ENCODE measurements at regions not wholly inside any gene's neighbourhood (a gene's known extent, or its start where the extent isn't known, plus 50 kb on each side); places are given as distances from the start of the nearest gene placed in this dataset.

DNA sequence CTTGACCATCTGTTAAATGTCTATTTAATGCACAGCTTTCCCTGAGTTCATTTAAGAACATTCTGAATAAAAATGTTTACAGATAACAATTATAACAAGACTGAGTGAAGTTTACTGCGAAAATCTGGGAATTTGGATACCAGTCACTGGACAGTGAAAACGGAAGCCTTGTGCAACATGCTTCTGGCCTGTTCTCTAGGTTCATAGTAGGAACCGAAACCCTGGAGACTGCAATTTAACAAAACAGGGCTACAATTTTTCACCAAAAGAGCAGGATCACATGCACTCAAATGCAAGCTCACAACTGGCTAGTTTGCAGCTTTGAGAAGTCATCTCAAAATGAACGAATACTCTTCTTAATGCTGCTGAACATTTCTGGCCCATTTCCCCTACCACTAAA, 435.9 kb downstream of the NR2F2 start:
- no peak overlapping the region for H3K4me3 Mint-ChIP-seq
- no peaks in the 10 kb centered on the region for H3K9me3 Mint-ChIP-seq
- DNase-seq: no peak
- ATAC-seq: no peak
- no peaks in the 10 kb centered on the region for H3K27me3 Mint-ChIP-seq
- H3K4me1 Mint-ChIP-seq: no peaks in the 10 kb centered on the region
- H3K27ac Mint-ChIP-seq: no peak overlapping the region

DNA sequence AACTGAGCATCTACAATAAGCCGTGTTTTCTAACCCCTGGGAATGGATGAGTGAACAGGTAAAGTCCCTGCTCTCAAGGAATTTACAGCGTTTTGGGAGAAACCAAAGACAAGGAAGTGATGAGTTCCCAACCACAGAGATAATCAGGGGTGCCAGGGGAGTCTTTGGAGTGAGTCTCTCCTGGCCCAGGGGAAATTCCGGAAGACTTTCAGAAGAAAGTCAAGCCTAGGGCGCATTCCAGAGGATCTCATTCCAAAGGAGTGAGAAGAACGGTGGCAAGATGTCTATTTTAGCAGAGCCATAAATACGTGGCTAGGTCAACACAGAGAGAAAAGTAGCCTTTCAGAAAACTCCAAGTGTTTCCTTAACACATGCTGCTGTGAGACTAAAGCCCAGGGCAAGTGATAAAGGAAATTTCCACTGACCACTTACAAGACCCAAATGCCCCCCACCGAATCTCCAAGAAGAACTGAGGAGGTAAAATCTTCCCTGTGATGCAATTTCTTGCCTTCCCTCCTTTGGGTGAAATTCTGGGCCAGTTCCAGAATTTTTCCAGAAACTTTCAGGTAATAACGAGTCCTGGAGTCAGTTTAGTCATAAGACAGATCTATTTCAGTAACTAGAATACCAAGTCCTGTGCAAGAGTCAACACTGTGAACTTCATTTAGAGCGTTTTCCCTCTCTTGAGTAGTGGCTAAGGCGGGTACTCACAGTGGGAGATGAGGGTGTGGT, 437.4 kb downstream of the NR2F2 start:
- ATAC-seq (no peak), DNase-seq (no peak)
- Mint-ChIP-seq H3K27me3 (no peaks in the 10 kb centered on the region), H3K9me3 (peaks cover 0 to 3% of the 10 kb centered on the region in 2 donors), H3K27ac (no peak overlapping the region), H3K4me3 (no peak overlapping the region), H3K4me1 (no peaks in the 10 kb centered on the region)

GRCh38 chr15:96768435-96768789, 437.9 kb downstream of the NR2F2 start:
- no peaks in the 10 kb centered on the region for H3K4me1 Mint-ChIP-seq
- DNase-seq (no peak), ATAC-seq (no peak)
- H3K9me3 Mint-ChIP-seq: peaks cover 0 to 6% of the 10 kb centered on the region in 2 donors
- H3K4me3 Mint-ChIP-seq: no peak overlapping the region
- no peak overlapping the region for H3K27ac Mint-ChIP-seq
- no peaks in the 10 kb centered on the region for H3K27me3 Mint-ChIP-seq

GRCh38 chr15:96771035-96771434, 440.5 kb downstream of the NR2F2 start:
- Mint-ChIP-seq H3K27ac (no peak overlapping the region), H3K4me3 (no peak overlapping the region), H3K9me3 (peaks cover 0 to 13% of the 10 kb centered on the region in 2 donors), H3K27me3 (no peaks in the 10 kb centered on the region), H3K4me1 (no peaks in the 10 kb centered on the region)
- no peak for ATAC-seq
- DNase-seq: no peak

- DNase-seq: no peak
- Mint-ChIP-seq H3K27ac (no peak overlapping the region), H3K27me3 (no peaks in the 10 kb centered on the region), H3K4me3 (no peak overlapping the region), H3K9me3 (peaks cover 0 to 13% of the 10 kb centered on the region in 2 donors), H3K4me1 (no peaks in the 10 kb centered on the region)
- ATAC-seq: no peak
Observed at GRCh38 chr15:96774216-96774615, 443.7 kb downstream of the NR2F2 start.

DNA sequence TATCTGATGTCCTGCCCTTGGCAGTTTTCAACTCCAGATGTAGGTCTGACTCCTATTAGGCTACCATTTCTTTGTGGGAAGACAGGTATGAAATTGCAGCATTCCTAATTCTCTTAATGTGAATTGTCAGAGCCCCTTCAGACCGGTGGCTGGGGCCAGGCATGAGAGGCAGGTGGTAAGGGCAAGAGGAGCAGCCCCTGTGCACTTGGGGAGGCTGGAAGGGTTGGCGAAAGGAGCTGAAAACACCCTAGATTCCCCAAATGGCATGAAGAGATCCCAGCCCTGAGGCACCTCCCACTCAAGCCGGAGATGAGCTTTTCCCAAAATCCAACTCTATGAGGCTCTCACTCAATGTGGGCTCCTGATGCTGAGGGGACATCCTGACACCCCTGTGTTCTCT, 453.2 kb downstream of the NR2F2 start:
- Mint-ChIP-seq H3K9me3 (peaks cover 14 to 15% of the 10 kb centered on the region in 2 donors), H3K4me1 (no peaks in the 10 kb centered on the region), H3K27ac (no peak overlapping the region), H3K27me3 (peaks cover 14% of the 10 kb centered on the region), H3K4me3 (no peak overlapping the region)
- DNase-seq (no peak), ATAC-seq (no peak)

DNA sequence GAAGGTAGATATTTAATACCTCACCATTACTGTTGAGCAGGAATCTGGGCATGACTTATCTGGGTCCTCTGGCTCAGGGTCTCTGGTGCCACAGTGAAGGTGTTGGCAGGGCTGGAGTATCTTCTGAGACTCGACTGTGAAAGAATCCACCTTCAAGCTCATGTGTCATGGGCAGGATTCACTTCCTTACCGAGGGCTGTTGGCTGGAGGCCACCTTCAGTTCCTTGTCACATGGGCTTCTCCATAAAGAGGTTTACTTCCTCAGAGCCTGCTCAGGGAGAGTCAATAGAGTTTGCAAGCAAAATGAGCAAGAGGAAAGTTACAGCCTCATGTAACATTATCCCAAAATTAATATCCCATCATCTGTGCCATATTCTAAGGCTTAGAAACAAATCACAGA, 459.5 kb downstream of the NR2F2 start:
- Mint-ChIP-seq H3K9me3 (peaks cover 4 to 8% of the 10 kb centered on the region in 2 donors), H3K4me1 (no peaks in the 10 kb centered on the region), H3K4me3 (no peak overlapping the region), H3K27me3 (peaks cover 7% of the 10 kb centered on the region), H3K27ac (no peak overlapping the region)
- DNase-seq: no peak
- no peak for ATAC-seq

- Mint-ChIP-seq H3K27me3 (peaks cover 7% of the 10 kb centered on the region), H3K27ac (no peak overlapping the region), H3K4me1 (no peaks in the 10 kb centered on the region), H3K4me3 (no peak overlapping the region), H3K9me3 (peaks cover 0 to 5% of the 10 kb centered on the region in 2 donors)
- ATAC-seq: no peak
- DNase-seq: no peak
Observed at GRCh38 chr15:96792216-96792615, 461.7 kb downstream of the NR2F2 start.

DNA sequence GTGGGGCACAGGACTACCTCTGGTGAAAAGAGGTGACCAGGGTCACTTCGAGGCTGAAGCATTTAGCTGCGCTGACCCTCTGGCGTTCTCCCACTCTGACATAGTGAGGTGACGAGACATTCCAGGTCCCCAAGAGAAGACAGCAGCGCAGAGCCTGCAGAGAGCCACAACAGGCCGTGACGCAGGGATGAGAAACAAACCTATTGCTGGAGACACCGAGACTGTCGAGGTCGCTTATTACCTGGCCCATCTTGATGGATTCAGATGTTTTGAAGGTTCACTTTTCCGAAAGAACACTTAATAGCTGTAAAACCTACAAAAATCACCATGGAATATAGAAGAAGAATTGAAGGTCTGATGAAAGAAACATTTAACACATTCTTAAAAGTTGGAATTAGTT, 466.3 kb downstream of the NR2F2 start:
- peaks cover 19% of the 10 kb centered on the region for H3K27me3 Mint-ChIP-seq
- ATAC-seq: no peak
- H3K4me3 Mint-ChIP-seq: no peak overlapping the region
- DNase-seq: no peak
- H3K9me3 Mint-ChIP-seq: peaks cover 5 to 10% of the 10 kb centered on the region in 2 donors
- no peak overlapping the region for H3K27ac Mint-ChIP-seq
- H3K4me1 Mint-ChIP-seq: no peaks in the 10 kb centered on the region

GRCh38 chr15:96801576-96802150, 471.2 kb downstream of the NR2F2 start:
- H3K4me1 Mint-ChIP-seq: no peaks in the 10 kb centered on the region
- H3K27me3 Mint-ChIP-seq: peaks cover 14% of the 10 kb centered on the region
- ATAC-seq (no peak), DNase-seq (no peak)
- no peak overlapping the region for H3K27ac Mint-ChIP-seq
- H3K9me3 Mint-ChIP-seq: peaks cover 0 to 19% of the 10 kb centered on the region in 2 donors
- no peak overlapping the region for H3K4me3 Mint-ChIP-seq

- Mint-ChIP-seq H3K4me1 (no peaks in the 10 kb centered on the region), H3K4me3 (no peak overlapping the region)
Observed at GRCh38 chr15:96802611-96803255, 472.2 kb downstream of the NR2F2 start.

GRCh38 chr15:96804754-96805153, 474.3 kb downstream of the NR2F2 start:
- H3K4me1 Mint-ChIP-seq: no peaks in the 10 kb centered on the region
- no peak overlapping the region for H3K27ac Mint-ChIP-seq
- ATAC-seq (no peak), DNase-seq (no peak)
- peaks cover 7% of the 10 kb centered on the region for H3K27me3 Mint-ChIP-seq
- peaks cover 0 to 14% of the 10 kb centered on the region in 2 donors for H3K9me3 Mint-ChIP-seq
- H3K4me3 Mint-ChIP-seq: no peak overlapping the region

More at GRCh38 chr15:96802611-96803255, 472.2 kb downstream of the NR2F2 start:
- Mint-ChIP-seq H3K27me3 (peaks cover 14% of the 10 kb centered on the region), H3K9me3 (peaks cover 0 to 19% of the 10 kb centered on the region in 2 donors), H3K27ac (no peak overlapping the region)
- ATAC-seq (no peak), DNase-seq (no peak)

DNA sequence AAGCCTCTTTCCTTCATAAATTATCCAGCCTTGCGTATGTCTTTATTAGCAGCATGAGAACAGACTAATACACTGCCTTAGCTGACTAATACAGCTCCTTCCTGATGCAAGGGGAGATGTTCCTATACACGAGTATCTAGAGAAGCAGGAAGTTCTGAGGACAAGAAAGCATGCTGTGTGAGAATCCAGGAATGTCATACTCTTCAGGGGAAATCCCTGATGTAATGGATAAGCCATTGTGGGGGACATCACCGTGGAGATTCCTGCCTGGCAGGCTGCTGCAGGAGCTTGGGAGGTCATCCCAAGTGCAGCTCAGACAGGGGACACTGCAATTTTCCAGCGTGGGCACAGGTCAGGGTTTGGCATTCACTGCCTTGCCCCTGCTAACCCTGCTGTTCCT, 476.9 kb downstream of the NR2F2 start:
- Mint-ChIP-seq H3K27me3 (no peaks in the 10 kb centered on the region), H3K4me3 (no peak overlapping the region), H3K4me1 (no peaks in the 10 kb centered on the region), H3K9me3 (peaks cover 1 to 4% of the 10 kb centered on the region in 2 donors), H3K27ac (no peak overlapping the region)
- ATAC-seq: no peak
- DNase-seq: no peak

- H3K4me3 Mint-ChIP-seq: no peak overlapping the region
- no peak for DNase-seq
- no peaks in the 10 kb centered on the region for H3K27me3 Mint-ChIP-seq
- no peak overlapping the region for H3K27ac Mint-ChIP-seq
- H3K4me1 Mint-ChIP-seq: no peaks in the 10 kb centered on the region
- ATAC-seq: no peak
- H3K9me3 Mint-ChIP-seq: peaks cover 0 to 7% of the 10 kb centered on the region in 2 donors
Observed at GRCh38 chr15:96817900-96818299, 487.4 kb downstream of the NR2F2 start.

- no peaks in the 10 kb centered on the region for H3K4me1 Mint-ChIP-seq
- H3K27ac Mint-ChIP-seq: no peak overlapping the region
- H3K27me3 Mint-ChIP-seq: no peaks in the 10 kb centered on the region
- peaks cover 0 to 7% of the 10 kb centered on the region in 2 donors for H3K9me3 Mint-ChIP-seq
- DNase-seq: no peak
- H3K4me3 Mint-ChIP-seq: no peak overlapping the region
- no peak for ATAC-seq
Observed at GRCh38 chr15:96818861-96819260, 488.4 kb downstream of the NR2F2 start.

- Mint-ChIP-seq H3K27ac (no peak overlapping the region), H3K4me3 (no peak overlapping the region), H3K4me1 (no peaks in the 10 kb centered on the region), H3K9me3 (no peaks in the 10 kb centered on the region), H3K27me3 (no peaks in the 10 kb centered on the region)
- DNase-seq (no peak), ATAC-seq (no peak)
Observed at GRCh38 chr15:96827981-96828380, 497.5 kb downstream of the NR2F2 start.
